Endothelial cell of umbilical vein (primary cell): ENCODE measurements at regions not wholly inside any gene's neighbourhood (a gene's known extent, or its start where the extent isn't known, plus 50 kb on each side); places are given as distances from the start of the nearest gene placed in this dataset.

ENCODE experiments used
- BruUV-seq: library from RNA; stranded (reverse); fragments of 400-500 nt; replicated peaks from 2 replicates; lab custom pipeline; 2021; lab: Mats Ljungman, UMichigan
- CTCF ChIA-PET: fragments of 300-600, 350-600 bp; sonication (Branson Sonifier 250); formaldehyde crosslinking; loops from one replicate; lab custom pipeline; 2021; ENCODE audit warnings: antibody characterized with exemption, inconsistent platforms; lab: Charles Lee
- POLR2A ChIA-PET: fragments of 300-600, 350-600 bp; sonication (Branson Sonifier 250); formaldehyde crosslinking; loops from one replicate; lab custom pipeline; 2021; ENCODE audit warnings: antibody characterized with exemption, inconsistent platforms; lab: Charles Lee
- DNase-seq: peaks from one replicate; pipeline ENCODE4 v3.0.0-alpha.2; 2011; ENCODE audit warnings: low read depth, low spot score
- FAIRE-seq: peaks from 2 replicates; lab custom pipeline; 2011; peaks lifted over from hg19 to GRCh38; lab: Jason Lieb, UNC
- H2AFZ ChIP-seq: 2 replicates; pipeline ENCODE4 v1.6.0; 2012; ENCODE audit warnings: low read depth, low read length, control low read depth, inconsistent platforms
- H3K27ac ChIP-seq: 2 replicates; pipeline ENCODE4 v1.5.1; 2011; ENCODE audit warnings: low read depth, mild to moderate bottlenecking, control low read depth, low read length, moderate library complexity; ENCODE audit not compliant: insufficient read depth
- H3K27me3 ChIP-seq, 2 experiments: 2 replicates each; pipeline versions ENCODE4 v1.6.0 to v1.6.1; 2011; ENCODE audit warnings: low read length in 2 of 2, mixed read lengths in 1 of 2; ENCODE audit not compliant: control insufficient read depth in 2 of 2, insufficient read depth in 2 of 2
- H3K36me3 ChIP-seq, 2 experiments: 2 replicates in 1 of 2; 3 replicates in 1 of 2; pipeline ENCODE4 v1.5.1; 2011; ENCODE audit warnings: low read length in 2 of 2, mild to moderate bottlenecking in 1 of 2, moderate library complexity in 1 of 2; ENCODE audit not compliant: control insufficient read depth in 2 of 2, insufficient read depth in 2 of 2; ENCODE audit errors: extremely low read depth in 1 of 2
- H3K4me1 ChIP-seq: 3 replicates; pipeline ENCODE4 v1.5.1; 2011; ENCODE audit warnings: mild to moderate bottlenecking, low read length; ENCODE audit not compliant: control insufficient read depth, insufficient read depth; ENCODE audit errors: extremely low read depth
- H3K4me2 ChIP-seq: 2 replicates; pipeline ENCODE4 v1.6.1; 2011; ENCODE audit warnings: low read length, control low read depth, mixed read lengths; ENCODE audit not compliant: insufficient read depth
- H3K4me3 ChIP-seq, 3 experiments: fragments of 200-600 bp in 1 of 3; sonication (generic), shearing (Covaris generic) in 1 of 3; replicated peaks in 1 of 3; 2 replicates each; pipeline ENCODE4 v1.5.1; 2011 to 2016; ENCODE audit warnings: control low read depth in 3 of 3, low read length in 3 of 3, mild to moderate bottlenecking in 2 of 3, inconsistent platforms in 1 of 3, low read depth in 1 of 3, moderate library complexity in 1 of 3; ENCODE audit not compliant: insufficient read depth in 1 of 3
- H3K79me2 ChIP-seq: 2 replicates; pipeline ENCODE4 v1.6.0; 2012; ENCODE audit warnings: low read length, inconsistent platforms; ENCODE audit not compliant: control insufficient read depth, insufficient read depth
- H3K9ac ChIP-seq: replicated peaks from 2 replicates; pipeline ENCODE3; 2011; ENCODE audit warnings: low read length, control low read depth; ENCODE audit not compliant: insufficient read depth; ENCODE audit errors: extremely low read depth
- H3K9me1 ChIP-seq: replicated peaks from 3 replicates; pipeline ENCODE4 v1.6.0; 2011; ENCODE audit warnings: mild to moderate bottlenecking, low read length; ENCODE audit not compliant: control insufficient read depth, insufficient read depth; ENCODE audit errors: extremely low read depth
- H3K9me3 ChIP-seq: replicated peaks from 2 replicates; pipeline ENCODE4 v1.5.1; 2012; ENCODE audit warnings: low read length, inconsistent platforms; ENCODE audit not compliant: control insufficient read depth, insufficient read depth
- H4K20me1 ChIP-seq: replicated peaks from 2 replicates; pipeline ENCODE3; 2011; ENCODE audit warnings: mild to moderate bottlenecking, low read length; ENCODE audit not compliant: control insufficient read depth, insufficient read depth; ENCODE audit errors: extremely low read depth
- EZH2 ChIP-seq: IDR thresholded peaks from 2 replicates; pipeline ENCODE4 v1.6.1; 2012; ENCODE audit warnings: borderline replicate concordance, low read depth, mild to moderate bottlenecking, moderate library complexity, low read length, inconsistent platforms; ENCODE audit not compliant: severe bottlenecking
- FOS ChIP-seq: IDR thresholded peaks from 2 replicates; pipeline ENCODE4 v1.6.1; 2011; ENCODE audit warnings: mild to moderate bottlenecking, low read length, moderate library complexity, borderline replicate concordance; ENCODE audit not compliant: insufficient read depth
- GATA2 ChIP-seq: IDR thresholded peaks from 2 replicates; pipeline ENCODE4 v1.7.0; 2011; ENCODE audit warnings: low read depth, mild to moderate bottlenecking, moderate library complexity, mixed read lengths, low read length; ENCODE audit not compliant: insufficient read length, insufficient read depth
- JUN ChIP-seq: IDR thresholded peaks from 2 replicates; pipeline ENCODE4 v1.6.1; 2011; ENCODE audit warnings: borderline replicate concordance, low read depth; ENCODE audit not compliant: insufficient read length, insufficient read depth
- MYC ChIP-seq: IDR thresholded peaks from one replicate; pipeline ENCODE4 v1.6.1; 2011; ENCODE audit warnings: mild to moderate bottlenecking, low read depth, low read length
- POLR2A ChIP-seq: IDR thresholded peaks from 2 replicates; pipeline ENCODE4 v1.6.1; 2012; ENCODE audit warnings: low read depth, mild to moderate bottlenecking, control low read depth, low read length
- POLR2AphosphoS5 ChIP-seq: IDR thresholded peaks from 2 replicates; pipeline ENCODE4 v1.6.1; 2012; ENCODE audit warnings: low read depth, mild to moderate bottlenecking, control low read depth, low read length, moderate library complexity; ENCODE audit not compliant: insufficient read depth
- dilution Hi-C: fragments of 300-500 bp; cut with MboI; formaldehyde crosslinking; loops from one replicate; pipeline ENCODE4 v1.15.0; 2019; ENCODE audit warnings: low sequenced_read_pairs; ENCODE audit not compliant: extremely low pct_ligation_motif_present
- intact Hi-C: fragments of 100-400 bp; cut with micrococcal nuclease; formaldehyde crosslinking; loops from one replicate; pipeline ENCODE4 v1.10.0; 2022
- TF ChIP-seq, protein P1 (sequence below): IDR thresholded peaks from 2 replicates; pipeline ENCODE4 v1.6.1; 2011; ENCODE audit not compliant: insufficient read depth, insufficient read length
- TF ChIP-seq, protein P2 (sequence below), 2 donors: IDR thresholded peaks; 1 replicate in 1 of 2; 2 replicates in 1 of 2; pipeline ENCODE4 v1.5.1; 2011; ENCODE audit warnings: low read length in 2 of 2, mild to moderate bottlenecking in 2 of 2, moderate library complexity in 2 of 2, control low read depth in 1 of 2, inconsistent platforms in 1 of 2, low read depth in 1 of 2; ENCODE audit not compliant: insufficient read depth in 1 of 2; ENCODE audit errors: extremely low read depth in 1 of 2

DNA sequence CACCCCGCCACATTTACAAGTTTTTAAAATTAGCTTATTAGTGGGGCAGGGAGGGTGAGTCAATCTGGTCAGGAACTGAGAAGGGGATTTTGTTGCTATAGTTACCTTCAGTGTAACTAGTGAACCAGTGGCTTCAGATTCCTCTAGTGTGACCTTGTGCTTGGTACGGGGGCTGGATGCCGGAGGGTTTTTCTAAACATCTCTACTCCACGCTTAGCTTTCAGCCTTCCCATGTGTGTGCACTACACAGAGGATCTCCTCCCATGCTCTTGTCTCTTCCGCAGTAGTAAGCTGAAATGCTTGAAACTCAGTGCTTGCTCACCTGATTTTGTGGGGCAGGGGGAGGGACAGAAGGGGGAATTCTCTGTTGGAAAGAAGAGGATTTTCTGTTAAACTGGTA, 67.9 kb upstream of the AKAP13 start:
- Histone ChIP-seq H3K9me3 (no peaks in the 10 kb centered on the region), H3K27ac (no peak overlapping the region), H3K79me2 (no peaks in the 10 kb centered on the region), H3K4me3 (no peak overlapping the region), H3K36me3 (no peaks in the 10 kb centered on the region), H3K9ac (no peak overlapping the region), H3K4me2 (no peak overlapping the region), H3K9me1 (no peaks in the 10 kb centered on the region), H2AFZ (no peak overlapping the region), H3K4me1 (peaks cover 4% of the 10 kb centered on the region), H4K20me1 (no peaks in the 10 kb centered on the region), H3K27me3 (peaks cover 0 to 6% of the 10 kb centered on the region in 2 experiments)
- intact Hi-C loops (no loop called here), dilution Hi-C loops (no loop called here)
- POLR2A ChIA-PET, result no interaction called here
- no peak for DNase-seq
- TF ChIP-seq MYC, result no peak
- no peak for TF ChIP-seq POLR2A
- no peak for TF ChIP-seq FOS
- TF ChIP-seq, protein P1, sequence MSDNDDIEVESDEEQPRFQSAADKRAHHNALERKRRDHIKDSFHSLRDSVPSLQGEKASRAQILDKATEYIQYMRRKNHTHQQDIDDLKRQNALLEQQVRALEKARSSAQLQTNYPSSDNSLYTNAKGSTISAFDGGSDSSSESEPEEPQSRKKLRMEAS, result no peak
- TF ChIP-seq GATA2, result no peak
- no peak for TF ChIP-seq JUN
- TF ChIP-seq, protein P2, sequence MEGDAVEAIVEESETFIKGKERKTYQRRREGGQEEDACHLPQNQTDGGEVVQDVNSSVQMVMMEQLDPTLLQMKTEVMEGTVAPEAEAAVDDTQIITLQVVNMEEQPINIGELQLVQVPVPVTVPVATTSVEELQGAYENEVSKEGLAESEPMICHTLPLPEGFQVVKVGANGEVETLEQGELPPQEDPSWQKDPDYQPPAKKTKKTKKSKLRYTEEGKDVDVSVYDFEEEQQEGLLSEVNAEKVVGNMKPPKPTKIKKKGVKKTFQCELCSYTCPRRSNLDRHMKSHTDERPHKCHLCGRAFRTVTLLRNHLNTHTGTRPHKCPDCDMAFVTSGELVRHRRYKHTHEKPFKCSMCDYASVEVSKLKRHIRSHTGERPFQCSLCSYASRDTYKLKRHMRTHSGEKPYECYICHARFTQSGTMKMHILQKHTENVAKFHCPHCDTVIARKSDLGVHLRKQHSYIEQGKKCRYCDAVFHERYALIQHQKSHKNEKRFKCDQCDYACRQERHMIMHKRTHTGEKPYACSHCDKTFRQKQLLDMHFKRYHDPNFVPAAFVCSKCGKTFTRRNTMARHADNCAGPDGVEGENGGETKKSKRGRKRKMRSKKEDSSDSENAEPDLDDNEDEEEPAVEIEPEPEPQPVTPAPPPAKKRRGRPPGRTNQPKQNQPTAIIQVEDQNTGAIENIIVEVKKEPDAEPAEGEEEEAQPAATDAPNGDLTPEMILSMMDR (IDR thresholded peaks at IDR 0.05; ENCODE audit: extremely low read depth in 1 of 2, insufficient read depth in 1 of 2, low read depth in 1 of 2, low read length in 2 of 2), result no peak
- TF ChIP-seq POLR2AphosphoS5, result no peak
- no peak for TF ChIP-seq EZH2
- CTCF ChIA-PET, result interaction anchor here (0.7 to 2.4 kb wide), 8 partner anchors 9 to 725 kb away, joined by 3 to 15 read pairs (median 4); no protein-coding TSS in a partner anchor
- BruUV-seq, result no TSS peak
- no peak for FAIRE-seq
